ENCODE measurements at regions not wholly inside any gene's neighbourhood (a gene's known extent, or its start where the extent isn't known, plus 50 kb on each side); places are given as distances from the start of the nearest gene placed in this dataset.
"Not testable (repeated sequence)": the region's sequence is repeated elsewhere in the genome, so short reads cannot be mapped to it uniquely, and the experiment has no call there.

DNA sequence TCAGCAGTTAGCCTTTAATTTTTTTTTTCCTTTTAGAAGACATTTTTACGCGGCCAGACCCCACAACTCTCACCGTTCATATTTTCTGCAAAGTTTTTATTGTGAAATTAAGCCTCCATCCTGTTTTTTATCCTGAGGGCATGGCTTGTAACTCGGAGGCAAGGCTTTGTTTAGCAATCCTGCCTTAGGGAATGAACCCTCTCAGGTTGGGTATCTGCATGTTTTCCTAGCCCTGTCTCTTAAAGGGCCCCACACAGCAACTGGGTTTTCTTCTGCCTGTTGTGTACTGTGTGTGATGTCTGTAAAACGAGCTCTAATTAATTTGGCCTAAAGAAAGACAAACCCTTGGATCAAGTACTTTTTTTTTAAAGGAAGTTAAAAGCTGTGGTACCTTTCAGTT lies 130.2 kb upstream of the COBL start:
- no peak for DNase-seq (ENCODE audit: low read depth)
- no peak overlapping the region for H3K4me3 ChIP-seq (ENCODE audit: low read depth, low read length)

DNA sequence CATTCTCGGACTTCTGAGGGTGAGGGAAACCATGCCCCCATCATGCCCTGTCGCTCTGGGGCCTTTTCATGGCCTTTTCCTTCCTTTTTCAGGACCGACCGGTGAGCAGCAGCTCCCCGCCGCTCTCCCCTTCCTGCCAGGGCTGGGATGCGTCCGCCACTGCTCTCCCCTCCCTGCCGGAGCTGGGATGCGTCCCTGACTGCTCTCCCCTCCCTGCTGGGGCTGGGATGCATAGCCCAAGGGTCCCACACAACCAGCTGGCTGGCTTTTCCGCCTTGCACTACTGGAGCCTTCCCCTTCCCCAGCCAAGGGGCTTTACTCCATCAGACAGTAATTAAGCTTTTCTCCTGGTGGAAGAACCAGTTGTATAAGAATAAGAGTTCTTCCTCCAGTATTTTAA lies 129.7 kb upstream of the COBL start:
- no peak for DNase-seq (ENCODE audit: low read depth)
- no peak overlapping the region for H3K4me3 ChIP-seq (ENCODE audit: low read depth, low read length)
- TF ChIP-seq, protein P1, sequence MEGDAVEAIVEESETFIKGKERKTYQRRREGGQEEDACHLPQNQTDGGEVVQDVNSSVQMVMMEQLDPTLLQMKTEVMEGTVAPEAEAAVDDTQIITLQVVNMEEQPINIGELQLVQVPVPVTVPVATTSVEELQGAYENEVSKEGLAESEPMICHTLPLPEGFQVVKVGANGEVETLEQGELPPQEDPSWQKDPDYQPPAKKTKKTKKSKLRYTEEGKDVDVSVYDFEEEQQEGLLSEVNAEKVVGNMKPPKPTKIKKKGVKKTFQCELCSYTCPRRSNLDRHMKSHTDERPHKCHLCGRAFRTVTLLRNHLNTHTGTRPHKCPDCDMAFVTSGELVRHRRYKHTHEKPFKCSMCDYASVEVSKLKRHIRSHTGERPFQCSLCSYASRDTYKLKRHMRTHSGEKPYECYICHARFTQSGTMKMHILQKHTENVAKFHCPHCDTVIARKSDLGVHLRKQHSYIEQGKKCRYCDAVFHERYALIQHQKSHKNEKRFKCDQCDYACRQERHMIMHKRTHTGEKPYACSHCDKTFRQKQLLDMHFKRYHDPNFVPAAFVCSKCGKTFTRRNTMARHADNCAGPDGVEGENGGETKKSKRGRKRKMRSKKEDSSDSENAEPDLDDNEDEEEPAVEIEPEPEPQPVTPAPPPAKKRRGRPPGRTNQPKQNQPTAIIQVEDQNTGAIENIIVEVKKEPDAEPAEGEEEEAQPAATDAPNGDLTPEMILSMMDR (IDR thresholded peaks at IDR 0.05; ENCODE audit: low read depth, low read length, missing control alignments) = no peak

More for the DNA sequence above, 130.2 kb upstream of the COBL start:
- TF ChIP-seq, protein P1 (IDR thresholded peaks at IDR 0.05; ENCODE audit: low read depth, low read length, missing control alignments) = no peak

DNA sequence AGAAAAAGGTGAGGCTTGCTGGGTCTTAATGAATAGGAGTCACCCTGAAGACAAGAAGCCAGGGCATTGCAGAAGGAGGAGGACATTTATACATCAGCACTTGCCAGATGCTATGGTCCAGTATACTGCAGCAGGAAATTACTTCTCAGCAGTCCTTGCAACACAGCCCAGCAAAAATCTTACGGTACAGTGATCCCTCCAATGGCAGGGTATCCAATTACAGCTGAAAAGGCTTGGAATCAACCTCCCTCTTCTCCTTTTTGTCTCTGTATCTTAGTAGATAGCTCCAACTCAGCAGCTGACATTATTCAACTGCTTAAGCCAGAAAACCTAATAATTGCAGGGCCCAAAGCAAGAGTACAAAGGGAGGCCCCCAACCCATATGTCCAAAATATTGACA lies 128.3 kb upstream of the COBL start:
- no peak overlapping the region for H3K4me3 ChIP-seq (ENCODE audit: low read depth, low read length)
- DNase-seq (ENCODE audit: low read depth) = no peak
- TF ChIP-seq, protein P1 (IDR thresholded peaks at IDR 0.05; ENCODE audit: low read depth, low read length, missing control alignments) = no peak

DNA sequence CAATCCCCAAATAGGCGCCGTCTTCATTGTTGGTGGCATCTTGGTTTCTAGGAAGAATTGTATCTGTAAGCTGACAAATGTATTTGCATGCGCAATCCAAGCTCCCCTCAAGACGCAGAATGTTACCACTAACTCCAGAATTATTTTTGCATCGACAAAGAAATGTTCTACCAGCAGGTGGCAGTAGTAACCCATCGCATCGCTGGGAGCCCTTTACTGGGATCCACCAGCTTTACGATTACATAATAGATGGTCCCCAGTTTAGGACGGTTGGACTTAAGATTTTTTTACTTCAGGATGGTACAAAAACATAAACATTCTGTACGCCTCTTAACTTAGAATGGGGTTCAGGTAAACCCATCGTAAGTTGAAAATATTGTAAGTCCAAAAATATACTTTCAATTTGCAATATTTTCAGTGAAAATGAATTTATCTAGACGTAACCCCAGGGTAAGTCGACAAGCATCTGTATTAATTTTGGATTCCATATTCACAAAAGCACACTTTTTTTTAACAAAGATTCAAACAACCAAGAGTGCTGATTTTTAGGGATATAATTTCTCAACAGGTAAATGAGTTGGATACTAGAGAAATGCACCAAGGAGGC lies 114.0 kb upstream of the COBL start:
- no peak overlapping the region for H3K4me3 ChIP-seq (ENCODE audit: low read depth, low read length)
- TF ChIP-seq, protein P1 (IDR thresholded peaks at IDR 0.05; ENCODE audit: low read depth, low read length, missing control alignments) = peak; percentile 71
- peak; percentile 7 for DNase-seq (ENCODE audit: low read depth)

DNA sequence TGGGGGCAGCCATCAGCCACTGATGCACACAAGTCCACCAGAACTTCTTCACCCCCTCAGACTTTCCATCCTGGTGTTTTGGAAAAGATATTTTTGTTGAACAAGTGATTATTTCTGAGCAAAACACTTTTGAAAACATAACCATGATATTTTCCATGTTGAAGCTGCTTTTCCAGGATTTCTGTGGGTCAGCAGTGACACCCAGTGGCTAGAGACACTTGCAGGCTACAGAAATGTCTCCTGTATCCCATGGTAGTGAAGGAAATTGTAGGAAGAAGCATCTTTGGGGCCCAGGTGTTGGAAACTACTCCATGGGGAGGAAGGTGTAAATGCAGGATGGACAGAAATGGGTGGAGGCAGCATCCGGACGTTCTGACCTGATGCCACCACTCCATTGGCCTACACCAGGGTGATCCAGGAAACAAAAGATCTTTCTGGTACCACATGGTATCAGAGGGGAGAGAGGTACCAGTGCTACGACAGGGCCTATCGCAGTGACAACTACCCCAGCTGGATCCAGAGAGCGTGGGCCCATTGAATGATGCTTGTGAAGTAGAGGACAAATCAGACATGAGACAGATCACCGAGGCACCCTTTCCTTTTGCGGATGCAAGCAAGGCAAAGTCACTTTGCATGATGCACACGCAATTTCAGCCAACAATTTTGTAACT lies 111.7 kb upstream of the COBL start:
- TF ChIP-seq, protein P1 (IDR thresholded peaks at IDR 0.05; ENCODE audit: low read depth, low read length, missing control alignments) = no peak
- DNase-seq (ENCODE audit: low read depth) = no peak
- no peak overlapping the region for H3K4me3 ChIP-seq (ENCODE audit: low read depth, low read length)

DNA sequence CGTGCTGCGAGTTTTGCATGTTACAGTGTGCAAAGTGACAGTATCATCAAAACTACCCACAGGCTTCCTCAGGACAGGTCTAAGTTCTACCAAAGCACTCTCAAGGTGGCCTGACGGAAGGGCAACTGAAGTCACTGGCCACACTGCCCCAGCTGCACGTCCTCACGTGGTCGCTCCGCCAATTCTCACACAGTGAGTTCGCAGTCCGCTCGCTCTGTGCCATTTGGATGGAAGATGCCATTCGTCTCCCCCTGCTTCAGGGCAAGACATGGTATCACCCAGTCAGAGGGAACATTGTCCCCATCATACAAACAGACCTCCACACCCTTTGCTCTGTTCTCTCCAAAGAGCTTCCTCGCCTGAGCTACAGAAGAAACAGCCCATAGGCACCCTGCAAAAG lies 109.6 kb upstream of the COBL start:
- DNase-seq (ENCODE audit: low read depth) = no peak
- TF ChIP-seq, protein P1 (IDR thresholded peaks at IDR 0.05; ENCODE audit: low read depth, low read length, missing control alignments) = no peak
- no peak overlapping the region for H3K4me3 ChIP-seq (ENCODE audit: low read depth, low read length)

DNA sequence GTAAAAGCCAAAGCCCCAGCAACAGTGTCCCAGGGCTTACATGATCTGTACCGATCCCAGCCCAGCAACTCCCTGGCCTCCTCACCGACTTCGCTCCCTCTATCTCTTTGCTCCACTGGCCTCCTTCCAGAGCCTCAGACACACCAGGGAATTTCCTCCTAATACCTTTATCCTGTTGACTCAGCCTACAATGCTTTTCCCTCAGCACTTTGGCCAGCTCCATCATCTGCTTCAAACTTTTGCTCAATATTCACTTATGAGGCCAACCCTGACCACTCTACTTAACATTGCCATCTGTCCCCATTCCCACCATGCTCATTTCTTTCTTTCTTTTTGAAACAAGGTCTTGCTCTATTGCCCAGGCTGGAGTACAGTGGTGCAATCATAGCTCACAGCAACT lies 93.3 kb upstream of the COBL start:
- not testable (repeated sequence) for DNase-seq (ENCODE audit: low read depth); H3K4me3 ChIP-seq (ENCODE audit: low read depth, low read length)

DNA sequence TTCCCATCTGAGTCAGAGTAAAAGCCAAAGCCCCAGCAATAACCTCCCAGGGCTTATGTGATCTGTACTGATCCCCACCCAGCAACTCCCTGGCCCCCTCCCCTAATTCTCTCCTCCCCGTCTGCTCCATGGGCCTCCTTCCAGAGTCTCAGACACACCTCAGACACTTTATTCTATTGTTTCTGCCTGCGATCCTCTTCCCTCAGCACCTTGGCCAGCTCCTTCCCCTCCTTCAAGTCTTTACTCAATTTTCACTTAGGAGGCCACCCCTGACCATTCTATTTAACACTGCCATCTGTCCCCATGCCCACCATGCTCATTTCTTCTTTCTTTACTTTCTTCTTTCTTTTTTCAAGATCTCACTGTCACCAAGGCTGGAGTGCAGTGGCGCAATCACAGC lies 81.0 kb upstream of the COBL start:
- DNase-seq (ENCODE audit: low read depth); H3K4me3 ChIP-seq (ENCODE audit: low read depth, low read length): not testable (repeated sequence)

DNA sequence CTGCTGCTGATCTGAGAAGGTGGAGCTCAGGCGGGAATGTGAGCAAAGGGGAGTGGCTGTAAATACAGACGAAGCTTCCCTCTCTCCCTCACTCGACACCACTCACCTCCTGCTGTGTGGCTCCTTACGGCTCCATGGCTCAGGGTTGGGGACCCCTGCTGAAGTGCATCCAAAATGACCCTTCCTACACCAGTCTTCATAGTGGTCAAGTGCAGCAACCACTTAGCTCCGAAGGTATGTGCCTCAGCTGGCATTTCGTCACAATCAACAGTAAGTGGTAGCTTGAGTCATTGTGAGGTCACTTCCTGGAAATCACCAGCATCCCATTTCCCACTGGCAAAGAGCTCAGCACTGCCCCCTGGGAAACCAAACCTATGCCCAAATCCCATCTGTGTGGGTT lies 76.4 kb upstream of the COBL start:
- not testable (repeated sequence) for DNase-seq (ENCODE audit: low read depth); H3K4me3 ChIP-seq (ENCODE audit: low read depth, low read length)

DNA sequence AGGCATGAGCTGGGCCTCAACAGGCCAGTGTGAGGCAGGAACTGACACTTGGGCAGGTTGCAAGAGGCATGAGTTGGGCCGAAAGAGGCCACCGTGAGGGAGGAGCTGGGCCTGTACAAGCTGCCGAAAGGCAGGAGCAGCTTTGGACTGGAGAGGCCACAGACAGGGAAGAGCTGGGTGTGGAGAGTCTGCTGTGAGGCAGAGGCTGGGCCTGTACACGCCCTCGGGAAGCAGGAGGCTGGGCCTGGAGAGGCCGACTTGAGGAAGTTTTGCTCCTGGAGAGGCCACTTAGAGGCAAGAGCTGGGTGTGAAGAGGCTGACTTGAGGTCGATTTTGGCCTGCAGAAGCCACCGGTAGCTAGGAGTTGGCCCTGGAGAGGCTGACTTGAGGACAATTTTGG lies 73.3 kb upstream of the COBL start:
- not testable (repeated sequence) for H3K4me3 ChIP-seq (ENCODE audit: low read depth, low read length); DNase-seq (ENCODE audit: low read depth)

DNA sequence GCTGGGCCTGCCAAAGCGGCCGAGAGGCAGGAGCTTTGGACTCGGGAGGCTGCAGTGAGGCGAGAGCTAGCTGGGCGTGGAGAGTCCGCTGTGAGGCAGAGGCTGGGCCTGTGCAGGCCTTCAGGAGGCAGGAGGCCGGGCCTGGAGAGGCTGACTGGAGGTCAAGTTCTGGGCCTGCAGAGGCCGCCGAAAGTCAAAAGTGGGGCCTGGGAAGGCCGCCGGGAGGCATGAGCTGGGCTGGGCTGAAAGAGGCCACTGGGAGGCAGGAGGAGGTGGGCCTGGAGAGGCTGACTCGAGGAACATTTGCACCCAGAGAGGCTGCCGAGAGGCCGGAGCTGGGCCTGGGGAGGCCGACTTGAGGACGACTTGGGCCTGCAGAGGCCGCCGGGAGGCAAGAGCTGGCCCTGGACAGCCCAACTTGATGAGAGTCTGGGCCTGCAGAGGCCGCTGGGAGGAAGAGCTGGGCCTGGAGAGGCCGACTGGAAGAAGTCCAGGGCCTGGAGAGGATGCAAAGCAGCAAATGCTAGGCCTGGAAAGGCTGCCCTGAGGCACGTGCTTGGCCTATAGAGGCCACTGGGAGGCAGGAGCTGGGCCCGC lies 72.7 kb upstream of the COBL start:
- not testable (repeated sequence) for H3K4me3 ChIP-seq (ENCODE audit: low read depth, low read length); DNase-seq (ENCODE audit: low read depth)
